ENCODE measurements at regions not wholly inside any gene's neighbourhood (a gene's known extent, or its start where the extent isn't known, plus 50 kb on each side); places are given as distances from the start of the nearest gene placed in this dataset.
A peak's percentile ranks its signal among the peaks of the same experiment; 100 is the strongest.

DNA sequence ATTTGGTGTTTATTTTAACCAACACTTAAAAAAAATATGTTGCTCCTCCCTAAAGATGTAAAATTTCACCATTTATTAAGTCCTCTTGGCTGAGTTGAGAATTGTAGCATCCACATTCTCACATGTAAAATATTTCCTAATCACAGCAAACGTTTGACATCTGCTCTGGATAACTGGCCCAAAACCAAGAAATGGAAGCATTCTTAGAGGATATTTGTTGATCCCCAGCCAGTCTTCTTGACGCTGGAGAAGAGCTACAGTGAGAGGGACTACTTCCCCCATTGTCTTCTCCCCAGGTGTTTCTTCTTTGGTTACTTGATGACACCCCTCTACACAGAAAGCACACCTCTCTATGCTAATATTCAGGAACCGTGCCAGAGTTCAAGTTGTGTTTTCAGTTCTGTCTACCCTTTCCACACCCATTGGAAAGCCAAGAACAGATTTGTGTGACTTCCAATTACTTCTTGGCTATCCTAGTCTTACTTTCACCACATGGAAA lies 454.5 kb upstream of the JAG1 start:
- Histone ChIP-seq H2AK9ac (replicated peaks; ENCODE audit: low read depth, low read length, poor library complexity) (no peak overlapping the region), H4K8ac (ENCODE audit: low read depth in 2 of 2, low read length in 2 of 2) (no peak overlapping the region), H2AK5ac (ENCODE audit: low read depth, low read length) (no peak overlapping the region), H4K20me1 (ENCODE audit: insufficient read depth, low read length) (no peaks in the 10 kb centered on the region), H2BK20ac (ENCODE audit: low read depth, low read length) (no peak overlapping the region), H3K27me3 (ENCODE audit: control insufficient read depth, insufficient read depth, low read length) (no peaks in the 10 kb centered on the region), H3K4ac (ENCODE audit: low read depth, low read length) (no peak overlapping the region), H3K9me1 (ENCODE audit: insufficient read depth, low read length) (no peaks in the 10 kb centered on the region), H3K4me2 (ENCODE audit: low read depth, low read length) (no peak overlapping the region), H3K23ac (ENCODE audit: low read depth, low read length) (no peak overlapping the region), H3K18ac (ENCODE audit: low read depth, low read length) (no peak overlapping the region), H3K9ac (ENCODE audit: low read depth, low read length) (no peak overlapping the region), H3K9me3 (ENCODE audit: control insufficient read depth, insufficient read depth, low read length) (no peaks in the 10 kb centered on the region), H2BK5ac (ENCODE audit: low read depth, low read length, poor library complexity, severe bottlenecking) (no peak overlapping the region), H2BK120ac (ENCODE audit: low read depth, low read length) (no peak overlapping the region), H3K4me1 (ENCODE audit: control insufficient read depth, insufficient read depth, low read length) (no peaks in the 10 kb centered on the region), H3K27ac (ENCODE audit: insufficient read depth, low read length) (no peak overlapping the region), H3K4me3 (ENCODE audit: insufficient read depth, low read depth, low read length) (no peak overlapping the region), H2BK15ac (ENCODE audit: low read depth, low read length) (no peak overlapping the region), H4K91ac (ENCODE audit: insufficient read depth, low read depth, low read length) (no peak overlapping the region), H3K56ac (ENCODE audit: extremely low read depth, insufficient read depth, low read length) (no peak overlapping the region), H3K79me1 (ENCODE audit: low read depth in 1 of 2, low read length in 2 of 2) (no peaks in the 10 kb centered on the region), H3K36me3 (ENCODE audit: control insufficient read depth, insufficient read depth, low read length) (no peaks in the 10 kb centered on the region), H2AFZ (replicated peaks; ENCODE audit: low read length, poor library complexity) (no peak overlapping the region), H4K5ac (ENCODE audit: low read depth, low read length) (no peak overlapping the region), H3K14ac (replicated peaks; ENCODE audit: low read depth, low read length) (no peak overlapping the region)
- BruUV-seq (replicated peaks): no TSS peak
- TF ChIP-seq CEBPB (IDR thresholded peaks at IDR 0.05; ENCODE audit: low read depth, low read length) (no peak), MAZ (IDR thresholded peaks at IDR 0.05; ENCODE audit: borderline replicate concordance, low read depth, low read length) (no peak), POLR2A (IDR thresholded peaks at IDR 0.05; ENCODE audit: low read depth, low read length) (no peak)
- TF ChIP-seq, protein P1, sequence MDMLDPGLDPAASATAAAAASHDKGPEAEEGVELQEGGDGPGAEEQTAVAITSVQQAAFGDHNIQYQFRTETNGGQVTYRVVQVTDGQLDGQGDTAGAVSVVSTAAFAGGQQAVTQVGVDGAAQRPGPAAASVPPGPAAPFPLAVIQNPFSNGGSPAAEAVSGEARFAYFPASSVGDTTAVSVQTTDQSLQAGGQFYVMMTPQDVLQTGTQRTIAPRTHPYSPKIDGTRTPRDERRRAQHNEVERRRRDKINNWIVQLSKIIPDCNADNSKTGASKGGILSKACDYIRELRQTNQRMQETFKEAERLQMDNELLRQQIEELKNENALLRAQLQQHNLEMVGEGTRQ (IDR thresholded peaks at IDR 0.05; ENCODE audit: low read depth, low read length): no peak
- WGBS, 2 experiments (ENCODE audit: extremely low coverage in 2 of 2, insufficient read length in 1 of 2): no CpG with 5 or more reads among the region's 3 CpGs
- CTCF ChIA-PET: no interaction called here
- in situ Hi-C loops (cut with MboI; ENCODE audit: low sequenced_read_pairs): no loop called here
- ATAC-seq (ENCODE audit: low read depth) (no peak), DNase-seq (peak; percentile 35)
- intact Hi-C loops (cut with micrococcal nuclease): no loop called here
- dilution Hi-C loops (cut with HindIII; ENCODE audit: low sequenced_read_pairs, unreplicated experiment): no loop called here
- POLR2A ChIA-PET (ENCODE audit: unreplicated experiment): no interaction called here
